Stimulated activated naive CD4-positive, alpha-beta T cell treated with Interleukin-2 at 50 U/mL for 16 hours (primary cell): ENCODE measurements at regions not wholly inside any gene's neighbourhood (a gene's known extent, or its start where the extent isn't known, plus 50 kb on each side); places are given as distances from the start of the nearest gene placed in this dataset.

Experiments used
- DNase-seq: peaks from one replicate; lab custom pipeline; 2025; lab: John Stamatoyannopoulos, UW

GRCh38 chr9:118414676-118415075, 710.5 kb downstream of the TLR4 start:
- DNase-seq: no peak

GRCh38 chr9:118418887-118419565, 714.8 kb downstream of the TLR4 start:
- no peak for DNase-seq

GRCh38 chr9:118419676-118420075, 715.5 kb downstream of the TLR4 start:
- DNase-seq: no peak

- DNase-seq: no peak
Observed at GRCh38 chr9:118422508-118422907, 718.3 kb downstream of the TLR4 start.

GRCh38 chr9:118423021-118423420, 718.8 kb downstream of the TLR4 start:
- no peak for DNase-seq

GRCh38 chr9:118423721-118424120, 719.5 kb downstream of the TLR4 start:
- no peak for DNase-seq

- DNase-seq: no peak
Observed at GRCh38 chr9:118426772-118427171, 722.6 kb downstream of the TLR4 start.

GRCh38 chr9:118438810-118439209, 734.6 kb downstream of the TLR4 start:
- no peak for DNase-seq

- no peak for DNase-seq
Observed at GRCh38 chr9:118439441-118439840, 735.2 kb downstream of the TLR4 start.

GRCh38 chr9:118444403-118444802, 740.2 kb downstream of the TLR4 start:
- no peak for DNase-seq

- DNase-seq: no peak
Observed at GRCh38 chr9:118446943-118447639, 742.9 kb downstream of the TLR4 start.

GRCh38 chr9:118449554-118449953, 745.4 kb downstream of the TLR4 start:
- no peak for DNase-seq

GRCh38 chr9:118455259-118455658, 751.1 kb downstream of the TLR4 start:
- no peak for DNase-seq

- no peak for DNase-seq
Observed at GRCh38 chr9:118455788-118456187, 751.6 kb downstream of the TLR4 start.

- DNase-seq: no peak
Observed at GRCh38 chr9:118457171-118458000, 753.2 kb downstream of the TLR4 start.

- no peak for DNase-seq
Observed at GRCh38 chr9:118459913-118460312, 755.7 kb downstream of the TLR4 start.

GRCh38 chr9:118463419-118463818, 759.2 kb downstream of the TLR4 start:
- no peak for DNase-seq

GRCh38 chr9:118473521-118473920, 769.3 kb downstream of the TLR4 start:
- no peak for DNase-seq

GRCh38 chr9:118478752-118479151, 774.5 kb downstream of the TLR4 start:
- DNase-seq: no peak

- no peak for DNase-seq
Observed at GRCh38 chr9:118482306-118482705, 778.1 kb downstream of the TLR4 start.

GRCh38 chr9:118483677-118484076, 779.5 kb downstream of the TLR4 start:
- no peak for DNase-seq

- no peak for DNase-seq
Observed at GRCh38 chr9:118503236-118503635, 799.0 kb downstream of the TLR4 start.

- DNase-seq: no peak
Observed at GRCh38 chr9:118510711-118511110, 806.5 kb downstream of the TLR4 start.
